H1 (cell line): ENCODE measurements at regions not wholly inside any gene's neighbourhood (a gene's known extent, or its start where the extent isn't known, plus 50 kb on each side); places are given as distances from the start of the nearest gene placed in this dataset.

Experiments used
- CTCF ChIA-PET: fragments of 300-600 bp; sonication (Branson Sonifier 250); formaldehyde crosslinking; loops from one replicate; lab custom pipeline; 2021; ENCODE audit not compliant: partially characterized antibody; lab: Charles Lee
- POLR2A ChIA-PET: fragments of 300-600 bp; sonication (Branson Sonifier 250); formaldehyde crosslinking; loops from one replicate; lab custom pipeline; 2021; ENCODE audit warnings: inconsistent platforms; ENCODE audit not compliant: partially characterized antibody; lab: Charles Lee
- DNase-seq, 2 experiments: peaks; one replicate each; pipeline versions ENCODE4 v3.0.0 to v3.0.0-alpha.2; 2010 to 2022; ENCODE audit warnings: low spot score in 2 of 2, low read depth in 1 of 2, mixed read lengths in 1 of 2
- FAIRE-seq: peaks from 2 replicates; lab custom pipeline; 2011; peaks lifted over from hg19 to GRCh38; lab: Jason Lieb, UNC
- H2AFZ ChIP-seq: 2 replicates; pipeline ENCODE4 v1.8.1; 2012; ENCODE audit warnings: low read length, inconsistent platforms
- H2AK5ac ChIP-seq: 2 replicates; pipeline ENCODE4 v1.6.1; 2013; ENCODE audit warnings: low read depth, low read length
- H2BK120ac ChIP-seq: replicated peaks from 2 replicates; pipeline ENCODE3; 2013; ENCODE audit warnings: low read depth, low read length, inconsistent platforms
- H2BK12ac ChIP-seq: 2 replicates; pipeline ENCODE4 v1.6.1; 2013; ENCODE audit warnings: low read depth, low read length
- H2BK15ac ChIP-seq: 2 replicates; pipeline ENCODE4 v1.6.1; 2013; ENCODE audit warnings: low read length
- H2BK20ac ChIP-seq: 2 replicates; pipeline ENCODE4 v1.6.1; 2013; ENCODE audit warnings: low read length
- H2BK5ac ChIP-seq: 2 replicates; pipeline ENCODE4 v1.6.1; 2013; ENCODE audit warnings: low read depth, low read length
- H3K14ac ChIP-seq: 2 replicates; pipeline ENCODE4 v1.6.1; 2013; ENCODE audit warnings: inconsistent platforms; ENCODE audit not compliant: insufficient read length
- H3K18ac ChIP-seq: 2 replicates; pipeline ENCODE4 v1.6.1; 2013; ENCODE audit warnings: low read length; ENCODE audit errors: extremely low read depth
- H3K23ac ChIP-seq: 2 replicates; pipeline ENCODE4 v1.6.1; 2013; ENCODE audit warnings: inconsistent platforms; ENCODE audit not compliant: insufficient read length
- H3K23me2 ChIP-seq: 2 replicates; pipeline ENCODE4 v1.6.1; 2013; ENCODE audit warnings: low read depth, low read length
- H3K27ac ChIP-seq: 2 replicates; pipeline ENCODE4 v1.6.1; 2011; ENCODE audit warnings: low read depth, low read length, inconsistent platforms
- H3K27me3 ChIP-seq, 4 experiments: replicated peaks in 1 of 4; 1 replicate in 1 of 4; 2 replicates in 3 of 4; pipeline versions ENCODE4 v1.6.1 to v1.8.1; 2011 to 2013; ENCODE audit warnings: low read length in 3 of 4, mild to moderate bottlenecking in 3 of 4, inconsistent platforms in 2 of 4, mixed read lengths in 2 of 4, moderate library complexity in 1 of 4; ENCODE audit not compliant: control insufficient read depth in 3 of 4, insufficient read depth in 3 of 4; ENCODE audit errors: extremely low read depth in 1 of 4
- H3K36me3 ChIP-seq, 4 experiments: 2 replicates each; pipeline versions ENCODE4 v1.6.1 to v1.8.1; 2011 to 2013; ENCODE audit warnings: mild to moderate bottlenecking in 4 of 4, low read length in 3 of 4, moderate library complexity in 2 of 4, control low read depth in 1 of 4, inconsistent platforms in 1 of 4; ENCODE audit not compliant: insufficient read depth in 4 of 4, control insufficient read depth in 2 of 4
- H3K4ac ChIP-seq: replicated peaks from 2 replicates; pipeline ENCODE3; 2013; ENCODE audit warnings: low read length, low read depth, mixed read lengths, inconsistent platforms; ENCODE audit not compliant: insufficient read length
- H3K4me1 ChIP-seq, 4 experiments: replicated peaks in 1 of 4; 1 replicate in 1 of 4; 2 replicates in 3 of 4; pipeline versions ENCODE4 v1.6.1 to v1.8.1; 2011 to 2013; ENCODE audit warnings: low read length in 3 of 4, inconsistent platforms in 2 of 4, mixed read lengths in 1 of 4; ENCODE audit not compliant: insufficient read depth in 4 of 4, control insufficient read depth in 3 of 4
- H3K4me2 ChIP-seq, 2 experiments: 2 replicates each; pipeline versions ENCODE4 v1.6.1 to v1.8.1; 2011 to 2013; ENCODE audit warnings: low read depth in 2 of 2, low read length in 2 of 2, control low read depth in 1 of 2, inconsistent platforms in 1 of 2, mild to moderate bottlenecking in 1 of 2; ENCODE audit not compliant: insufficient read depth in 1 of 2
- H3K4me3 ChIP-seq, 4 experiments: fragments of 200-600, 300-600 bp in 1 of 4; sonication (generic), shearing (Covaris generic), sonication (Bioruptor Twin) in 1 of 4; 2 replicates each; pipeline versions ENCODE4 v1.5.1 to v1.8.1; 2011 to 2016; ENCODE audit warnings: low read length in 4 of 4, low read depth in 3 of 4, control low read depth in 2 of 4, inconsistent platforms in 2 of 4, mild to moderate bottlenecking in 2 of 4, mixed read lengths in 1 of 4, moderate library complexity in 1 of 4; ENCODE audit not compliant: insufficient read depth in 2 of 4; ENCODE audit errors: extremely low read depth in 1 of 4
- H3K56ac ChIP-seq: replicated peaks from 2 replicates; pipeline ENCODE3; 2013; ENCODE audit warnings: low read depth, mild to moderate bottlenecking, mixed read lengths, low read length, inconsistent platforms; ENCODE audit not compliant: insufficient read length
- H3K79me1 ChIP-seq: 2 replicates; pipeline ENCODE4 v1.6.1; 2013; ENCODE audit warnings: low read depth, low read length, control low read depth
- H3K79me2 ChIP-seq, 2 experiments: 2 replicates each; pipeline versions ENCODE4 v1.6.1 to v1.8.1; 2012 to 2013; ENCODE audit warnings: low read length in 2 of 2, mild to moderate bottlenecking in 2 of 2, inconsistent platforms in 1 of 2; ENCODE audit not compliant: insufficient read depth in 2 of 2, control insufficient read depth in 1 of 2
- H3K9ac ChIP-seq, 4 experiments: replicated peaks in 1 of 4; 1 replicate in 1 of 4; 2 replicates in 3 of 4; pipeline versions ENCODE4 v1.6.1 to v1.8.1; 2011 to 2013; ENCODE audit warnings: low read depth in 3 of 4, low read length in 3 of 4, control low read depth in 2 of 4, mild to moderate bottlenecking in 2 of 4, moderate library complexity in 2 of 4, inconsistent platforms in 1 of 4; ENCODE audit errors: extremely low read depth in 1 of 4
- H3K9me3 ChIP-seq, 2 experiments: 2 replicates each; pipeline versions ENCODE4 v1.6.1 to v1.8.1; 2012 to 2013; ENCODE audit warnings: mild to moderate bottlenecking in 2 of 2, moderate library complexity in 2 of 2, control low read depth in 1 of 2, inconsistent platforms in 1 of 2, low read depth in 1 of 2, low read length in 1 of 2, mixed read lengths in 1 of 2; ENCODE audit not compliant: insufficient read depth in 2 of 2
- H4K20me1 ChIP-seq, 2 experiments: replicated peaks in 1 of 2; 2 replicates each; pipeline versions ENCODE3 to v1.8.1; 2011 to 2013; ENCODE audit warnings: inconsistent platforms in 2 of 2, low read length in 2 of 2, mild to moderate bottlenecking in 1 of 2; ENCODE audit not compliant: insufficient read depth in 2 of 2, control insufficient read depth in 1 of 2
- H4K5ac ChIP-seq: 2 replicates; pipeline ENCODE4 v1.6.1; 2013; ENCODE audit warnings: low read length, low read depth, mixed read lengths, inconsistent platforms; ENCODE audit not compliant: insufficient read length
- H4K8ac ChIP-seq: 2 replicates; pipeline ENCODE4 v1.8.0; 2013; ENCODE audit warnings: mild to moderate bottlenecking, moderate library complexity, low read length, inconsistent platforms; ENCODE audit not compliant: insufficient read depth; ENCODE audit errors: extremely low read depth
- H4K91ac ChIP-seq: replicated peaks from 2 replicates; pipeline ENCODE3; 2013; ENCODE audit warnings: low read length, mixed read lengths, inconsistent platforms; ENCODE audit not compliant: insufficient read length
- CEBPB ChIP-seq: IDR thresholded peaks from 2 replicates; pipeline ENCODE4 v1.6.1; 2012; ENCODE audit warnings: low read depth, low read length
- EZH2 ChIP-seq: fragments of 200-600 bp; sonication (generic); IDR thresholded peaks from 2 replicates; pipeline ENCODE4 v1.7.1; 2012; ENCODE audit warnings: low read depth, mild to moderate bottlenecking, moderate library complexity, low read length, inconsistent platforms; ENCODE audit not compliant: severe bottlenecking
- FOSL1 ChIP-seq: IDR thresholded peaks from 2 replicates; pipeline ENCODE4 v1.6.1; 2011; ENCODE audit warnings: mild to moderate bottlenecking, low read depth, low read length, moderate library complexity; ENCODE audit not compliant: insufficient read depth
- GTF2F1 ChIP-seq: IDR thresholded peaks from 2 replicates; pipeline ENCODE4 v1.6.1; 2012; ENCODE audit warnings: low read depth, low read length, improper control_type of control experiment, borderline replicate concordance
- MAX ChIP-seq: IDR thresholded peaks from 2 replicates; pipeline ENCODE4 v1.6.1; 2012; ENCODE audit warnings: inconsistent platforms
- RNF2 ChIP-seq: fragments of 200-900, 300-1000 bp; sonication (generic); IDR thresholded peaks from 2 replicates; pipeline ENCODE4 v1.7.1; 2016; ENCODE audit warnings: borderline replicate concordance, low read depth, mild to moderate bottlenecking, antibody characterized with exemption, low read length; ENCODE audit not compliant: poor library complexity, severe bottlenecking; ENCODE audit errors: missing control alignments
- SRF ChIP-seq: IDR thresholded peaks from 2 replicates; pipeline ENCODE4 v1.6.1; 2011; ENCODE audit warnings: mild to moderate bottlenecking, low read depth, low read length, moderate library complexity
- SUZ12 ChIP-seq: fragments of 200-600 bp; sonication (generic); IDR thresholded peaks from 2 replicates; pipeline ENCODE4 v1.6.1; 2012; ENCODE audit warnings: mild to moderate bottlenecking, inconsistent platforms, low read length, moderate library complexity, mixed read lengths
- TAF1 ChIP-seq: IDR thresholded peaks from 2 replicates; pipeline ENCODE4 v1.6.1; 2011; ENCODE audit warnings: mild to moderate bottlenecking, low read depth, low read length
- WGBS, 2 experiments: shearing (Covaris generic) in 1 of 2; methylation state at CpG; one replicate each; pipeline versions ENCODE4 v1.1.6 to v1.1.7; 2013 to 2015; ENCODE audit warnings: low lambda C conversion rate in 2 of 2, mixed read lengths in 2 of 2, inconsistent platforms in 1 of 2, low coverage in 1 of 2, missing lambda C conversion rate in 1 of 2; ENCODE audit not compliant: insufficient replicate concordance in 2 of 2, insufficient coverage in 1 of 2, insufficient read length in 1 of 2; ENCODE audit errors: extremely low coverage in 1 of 2, missing lambda C conversion rate in 1 of 2; 5-methylcytosine and 5-hydroxymethylcytosine counted together

DNA sequence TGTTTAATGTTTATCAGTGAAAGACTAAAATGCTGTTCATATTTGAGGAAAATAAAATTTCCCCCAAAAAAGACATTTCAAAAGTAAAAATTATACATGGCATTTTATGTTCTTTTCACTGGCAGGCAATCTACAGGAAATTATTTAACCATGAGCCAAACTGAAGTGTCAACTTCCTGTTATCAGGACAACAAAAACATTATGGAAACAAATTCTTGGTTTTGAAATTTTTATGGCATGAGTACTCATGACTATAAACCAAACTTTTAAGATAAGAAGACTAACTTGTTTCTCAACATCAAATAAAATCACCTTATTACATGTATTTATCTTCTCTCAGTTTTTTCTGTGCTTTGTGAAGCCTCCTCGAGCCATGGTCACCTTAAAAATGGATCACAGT, 698.6 kb downstream of the LTN1 start:
- H2AK5ac ChIP-seq = no peak overlapping the region
- H2BK12ac ChIP-seq = no peak overlapping the region
- no peak overlapping the region for H2BK20ac ChIP-seq
- H3K27ac ChIP-seq = no peak overlapping the region
- no peak overlapping the region for H3K18ac ChIP-seq
- no peaks in the 10 kb centered on the region for H3K27me3 ChIP-seq
- H3K4me1 ChIP-seq = no peaks in the 10 kb centered on the region
- no peak overlapping the region for H3K9ac ChIP-seq
- H4K5ac ChIP-seq = no peak overlapping the region
- H4K20me1 ChIP-seq = no peaks in the 10 kb centered on the region
- DNase-seq (no peak), FAIRE-seq (no peak)
- no peak overlapping the region for H2BK5ac ChIP-seq
- H3K4me3 ChIP-seq = no peak overlapping the region
- H4K91ac ChIP-seq = no peak overlapping the region
- no peak overlapping the region for H3K56ac ChIP-seq
- no peak overlapping the region for H3K14ac ChIP-seq
- CTCF ChIA-PET = no interaction called here
- no peak overlapping the region for H2BK120ac ChIP-seq
- no peak overlapping the region for H2AFZ ChIP-seq
- no peaks in the 10 kb centered on the region for H3K79me1 ChIP-seq
- no peak overlapping the region for H3K4ac ChIP-seq
- H3K9me3 ChIP-seq = peaks cover 7% of the 10 kb centered on the region in 2 experiments; a peak in 3 of 4 replicates
- H3K79me2 ChIP-seq = no peaks in the 10 kb centered on the region
- H2BK15ac ChIP-seq = no peak overlapping the region
- no peak for TF ChIP-seq EZH2
- no peak for TF ChIP-seq GTF2F1
- no peak for TF ChIP-seq SUZ12
- TF ChIP-seq CEBPB = no peak
- TF ChIP-seq RNF2 = no peak
- no peak for TF ChIP-seq MAX
- TF ChIP-seq TAF1 = no peak
- TF ChIP-seq FOSL1 = no peak
- TF ChIP-seq SRF = no peak
- H3K23me2 ChIP-seq = no peaks in the 10 kb centered on the region
- H3K4me2 ChIP-seq = no peak overlapping the region
- H3K36me3 ChIP-seq = no peaks in the 10 kb centered on the region
- POLR2A ChIA-PET = no interaction called here
- no peak overlapping the region for H3K23ac ChIP-seq
- 92% methylated on average over 1 of the region's 1 CpG; no CpG with 5 or more reads in 1 of the 2 experiments for WGBS, 2 experiments
- no peak overlapping the region for H4K8ac ChIP-seq
